ENCODE measurements at regions not wholly inside any gene's neighbourhood (a gene's known extent, or its start where the extent isn't known, plus 50 kb on each side); places are given as distances from the start of the nearest gene placed in this dataset.

GRCh38 chr5:141742144-141742543 lies 60.1 kb upstream of the ARAP3 start:
- Histone ChIP-seq H3K36me3 (ENCODE audit: control insufficient read depth, insufficient read depth, low read length) (no peaks in the 10 kb centered on the region), H3K4me3 (replicated peaks; ENCODE audit: low read depth, low read length) (no peak overlapping the region), H3K27me3 (replicated peaks; ENCODE audit: control insufficient read depth, insufficient read depth, low read length) (no peaks in the 10 kb centered on the region; the same call in none of the 2 replicates)
- no peak for DNase-seq (ENCODE audit: extremely low read depth, insufficient read length)
- no peak for TF ChIP-seq CTCF (IDR thresholded peaks at IDR 0.05; ENCODE audit: insufficient read depth, low read length, poor library complexity, severe bottlenecking)

- Histone ChIP-seq H3K27me3 (replicated peaks; ENCODE audit: control insufficient read depth, insufficient read depth, low read length) (no peaks in the 10 kb centered on the region; the same call in none of the 2 replicates), H3K36me3 (ENCODE audit: control insufficient read depth, insufficient read depth, low read length) (no peaks in the 10 kb centered on the region), H3K4me3 (replicated peaks; ENCODE audit: low read depth, low read length) (no peak overlapping the region)
- DNase-seq (ENCODE audit: extremely low read depth, insufficient read length), result no peak
- TF ChIP-seq CTCF (IDR thresholded peaks at IDR 0.05; ENCODE audit: insufficient read depth, low read length, poor library complexity, severe bottlenecking), result no peak
Observed at GRCh38 chr5:141740885-141741284, 58.9 kb upstream of the ARAP3 start.

GRCh38 chr5:141737535-141737934 lies 55.5 kb upstream of the ARAP3 start:
- DNase-seq (ENCODE audit: extremely low read depth, insufficient read length), result no peak
- H3K4me3 ChIP-seq (replicated peaks; ENCODE audit: low read depth, low read length), result no peak overlapping the region
- no peaks in the 10 kb centered on the region; the same call in none of the 2 replicates for H3K27me3 ChIP-seq (replicated peaks; ENCODE audit: control insufficient read depth, insufficient read depth, low read length)
- H3K36me3 ChIP-seq (ENCODE audit: control insufficient read depth, insufficient read depth, low read length), result no peaks in the 10 kb centered on the region
- TF ChIP-seq CTCF (IDR thresholded peaks at IDR 0.05; ENCODE audit: insufficient read depth, low read length, poor library complexity, severe bottlenecking), result no peak

- no peak for TF ChIP-seq CTCF (IDR thresholded peaks at IDR 0.05; ENCODE audit: insufficient read depth, low read length, poor library complexity, severe bottlenecking)
- H3K4me3 ChIP-seq (replicated peaks; ENCODE audit: low read depth, low read length), result no peak overlapping the region
- no peak for DNase-seq (ENCODE audit: extremely low read depth, insufficient read length)
- no peaks in the 10 kb centered on the region for H3K36me3 ChIP-seq (ENCODE audit: control insufficient read depth, insufficient read depth, low read length)
- H3K27me3 ChIP-seq (replicated peaks; ENCODE audit: control insufficient read depth, insufficient read depth, low read length), result no peaks in the 10 kb centered on the region; the same call in none of the 2 replicates
Observed at GRCh38 chr5:141735823-141736222, 53.8 kb upstream of the ARAP3 start.

GRCh38 chr5:141734501-141735229 lies 52.6 kb upstream of the ARAP3 start:
- TF ChIP-seq CTCF (IDR thresholded peaks at IDR 0.05; ENCODE audit: insufficient read depth, low read length, poor library complexity, severe bottlenecking), result no peak
- Histone ChIP-seq H3K36me3 (ENCODE audit: control insufficient read depth, insufficient read depth, low read length) (no peaks in the 10 kb centered on the region), H3K27me3 (replicated peaks; ENCODE audit: control insufficient read depth, insufficient read depth, low read length) (peaks cover 2% of the 10 kb centered on the region), H3K4me3 (replicated peaks; ENCODE audit: low read depth, low read length) (no peak overlapping the region)
- no peak for DNase-seq (ENCODE audit: extremely low read depth, insufficient read length)

Measured in GM06990 (cell line).